ENCODE measurements at regions not wholly inside any gene's neighbourhood (a gene's known extent, or its start where the extent isn't known, plus 50 kb on each side); places are given as distances from the start of the nearest gene placed in this dataset.
"Not testable (repeated sequence)": the region's sequence is repeated elsewhere in the genome, so short reads cannot be mapped to it uniquely, and the experiment has no call there.

GRCh38 chr16:61237884-61238485 is 798.3 kb downstream of the CDH8 start:
- intact Hi-C loops (cut with DNase I), result no loop called here
- no peak for ATAC-seq
- DNase-seq, result no peak

GRCh38 chr16:61233713-61234112 is 802.5 kb downstream of the CDH8 start:
- intact Hi-C loops (cut with DNase I), result no loop called here
- ATAC-seq, result no peak

DNA sequence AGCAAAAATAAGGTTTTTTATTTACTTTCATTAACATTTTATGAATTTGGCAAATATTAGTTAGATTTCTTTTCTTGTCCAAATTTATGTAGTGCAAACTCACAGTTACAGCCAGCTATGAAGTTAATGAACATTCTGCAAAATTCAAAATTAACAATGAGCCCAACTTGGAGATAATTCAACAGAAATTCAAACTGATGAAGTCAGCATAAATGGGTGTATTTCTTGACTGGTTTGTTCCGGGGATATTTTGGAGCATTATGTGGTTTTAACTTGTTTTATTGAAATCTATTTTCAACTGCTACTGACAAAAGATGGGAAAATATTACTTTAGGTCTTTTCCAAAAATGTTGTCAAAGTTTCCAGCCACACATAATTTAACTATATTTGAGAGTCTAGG is 807.9 kb downstream of the CDH8 start:
- intact Hi-C loops (cut with DNase I), result no loop called here
- DNase-seq (no peak), ATAC-seq (no peak)

More at GRCh38 chr16:61233713-61234112, 802.5 kb downstream of the CDH8 start:
- no peak for DNase-seq

DNA sequence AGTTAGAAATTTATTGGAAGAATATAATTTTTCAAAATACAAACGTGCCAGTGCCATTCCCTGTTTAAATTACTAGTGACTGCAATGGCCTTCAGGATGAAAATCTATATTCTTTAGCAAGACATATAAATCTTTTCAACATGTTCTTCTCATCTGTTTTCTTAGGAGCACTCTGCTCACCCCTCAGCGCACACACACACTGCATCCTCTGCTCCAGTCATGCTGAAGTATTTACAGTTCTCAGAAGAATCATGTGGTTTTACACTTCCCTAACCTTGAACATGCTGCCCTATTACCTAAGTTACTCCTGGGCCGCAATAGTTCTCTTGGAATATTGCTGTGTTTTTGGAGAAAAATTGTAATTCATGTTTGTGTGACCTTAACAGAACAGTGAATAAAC is 820.6 kb downstream of the CDH8 start:
- intact Hi-C loops (cut with DNase I), result no loop called here
- ATAC-seq, result no peak
- no peak for DNase-seq

GRCh38 chr16:61214780-61215179 is 821.5 kb downstream of the CDH8 start:
- intact Hi-C loops (cut with DNase I), result no loop called here
- ATAC-seq, result no peak
- no peak for DNase-seq

- intact Hi-C loops (cut with DNase I), result no loop called here
- DNase-seq, result no peak
- no peak for ATAC-seq
These were observed 826.2 kb downstream of the CDH8 start for GRCh38 chr16:61210076-61210475.

GRCh38 chr16:61195006-61195405 is 841.2 kb downstream of the CDH8 start:
- DNase-seq (no peak), ATAC-seq (no peak)
- intact Hi-C loops (cut with DNase I), result no loop called here

DNA sequence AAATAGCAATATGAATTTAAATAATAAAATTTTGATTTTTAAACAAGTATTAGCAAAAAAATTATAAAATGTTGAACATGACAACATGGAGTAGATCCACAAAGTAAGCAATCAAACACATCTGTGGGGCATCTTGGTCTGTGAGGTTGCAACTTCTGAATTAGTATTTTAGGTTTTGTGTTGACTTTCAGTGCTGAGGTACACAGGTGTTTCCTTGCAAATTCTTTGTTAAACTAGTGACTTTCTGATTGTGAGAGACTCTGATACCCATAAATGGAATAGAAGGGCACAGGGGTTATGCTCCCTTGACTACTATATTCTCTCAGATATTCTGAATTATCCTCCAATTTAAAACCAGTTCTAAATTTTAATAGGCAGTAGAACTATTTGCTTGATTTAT is 841.7 kb downstream of the CDH8 start:
- ATAC-seq (no peak), DNase-seq (no peak)
- intact Hi-C loops (cut with DNase I), result no loop called here

- ATAC-seq, result no peak
- no peak for DNase-seq
- intact Hi-C loops (cut with DNase I), result no loop called here
These were observed 853.8 kb downstream of the CDH8 start for GRCh38 chr16:61182391-61182790.

DNA sequence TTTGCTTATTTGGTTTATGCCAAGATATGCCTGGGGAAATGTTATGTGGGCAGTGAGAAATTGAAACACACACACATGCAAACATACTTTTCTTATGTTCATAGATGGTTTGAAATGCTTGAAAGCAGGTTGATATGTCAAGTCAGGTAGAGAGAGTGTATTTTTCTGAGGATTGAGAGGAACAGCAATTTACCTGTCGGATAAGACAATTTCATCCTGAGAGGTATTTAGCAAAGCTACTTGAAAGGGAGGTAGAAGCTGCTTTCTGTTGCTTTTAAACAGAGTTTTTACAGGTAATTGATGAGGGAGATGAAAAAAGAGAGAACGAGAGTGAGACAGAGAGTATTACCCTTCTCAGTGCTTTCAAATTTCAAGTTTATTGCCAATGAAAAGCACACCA is 854.3 kb downstream of the CDH8 start:
- ATAC-seq, result no peak
- intact Hi-C loops (cut with DNase I), result no loop called here
- no peak for DNase-seq

DNA sequence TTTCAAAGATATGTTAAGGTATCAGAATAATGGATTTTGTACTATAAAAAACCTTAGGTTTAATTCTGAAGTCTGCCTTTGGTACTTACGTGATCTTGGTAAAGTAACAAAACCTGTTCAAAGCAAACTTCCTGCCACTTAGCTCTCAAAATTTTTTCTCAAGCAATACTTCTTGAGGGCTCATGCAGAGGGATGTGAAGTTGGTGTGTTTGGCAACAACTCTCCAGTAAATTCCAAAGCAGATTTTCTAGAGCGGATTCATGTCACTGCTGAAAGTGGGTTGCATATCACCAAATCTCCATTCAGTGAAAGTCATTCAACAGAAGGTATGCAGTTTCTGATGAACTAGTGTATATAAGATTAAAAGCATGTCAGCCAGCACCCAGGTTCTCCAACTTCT is 856.7 kb downstream of the CDH8 start:
- DNase-seq (no peak), ATAC-seq (no peak)
- intact Hi-C loops (cut with DNase I), result no loop called here

GRCh38 chr16:61165797-61166196 is 870.4 kb downstream of the CDH8 start:
- intact Hi-C loops (cut with DNase I), result no loop called here

DNA sequence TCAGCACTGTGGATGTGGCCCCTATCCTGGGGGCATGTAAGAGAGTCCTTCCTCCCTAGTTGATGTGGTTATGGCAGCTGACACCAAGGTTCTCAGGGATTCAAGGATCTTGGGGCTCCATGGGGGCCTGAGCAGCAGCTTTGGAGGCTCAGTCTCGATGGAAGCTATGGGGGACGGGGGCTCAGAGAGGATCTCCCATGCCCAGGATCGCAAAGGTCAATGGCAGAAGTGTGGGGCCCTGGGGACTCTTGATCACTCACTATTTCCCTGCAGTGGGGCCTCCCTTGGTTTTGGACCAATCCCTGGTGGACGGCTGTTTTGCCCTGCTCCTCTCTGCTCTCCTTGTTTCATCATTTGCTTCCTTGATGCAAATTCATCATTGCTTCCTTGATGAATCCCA is 885.9 kb downstream of the CDH8 start:
- DNase-seq (no peak), ATAC-seq (no peak)
- intact Hi-C loops (cut with DNase I), result no loop called here

More at GRCh38 chr16:61165797-61166196, 870.4 kb downstream of the CDH8 start:
- no peak for ATAC-seq
- no peak for DNase-seq

DNA sequence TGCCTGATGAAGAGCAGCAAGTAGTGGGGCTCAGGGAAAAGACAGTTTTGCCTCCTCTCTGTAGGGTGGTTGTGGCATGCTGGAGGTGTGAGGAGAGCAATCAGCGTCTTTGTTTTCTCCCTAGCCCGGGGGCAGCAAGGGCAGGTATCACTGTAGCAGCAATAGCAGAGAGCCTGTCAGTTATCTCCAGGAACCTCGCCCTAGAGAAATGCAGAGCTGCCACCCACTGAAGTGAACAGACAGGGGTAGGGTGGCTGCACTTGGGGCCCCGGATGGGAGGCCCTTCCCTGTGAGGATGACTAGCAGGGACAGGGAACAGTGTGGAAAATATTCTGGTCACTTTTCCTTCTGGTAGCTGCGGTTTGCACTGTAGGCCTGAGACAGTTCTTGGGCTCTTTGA is 886.5 kb downstream of the CDH8 start:
- intact Hi-C loops (cut with DNase I), result no loop called here
- no peak for DNase-seq
- ATAC-seq, result no peak

DNA sequence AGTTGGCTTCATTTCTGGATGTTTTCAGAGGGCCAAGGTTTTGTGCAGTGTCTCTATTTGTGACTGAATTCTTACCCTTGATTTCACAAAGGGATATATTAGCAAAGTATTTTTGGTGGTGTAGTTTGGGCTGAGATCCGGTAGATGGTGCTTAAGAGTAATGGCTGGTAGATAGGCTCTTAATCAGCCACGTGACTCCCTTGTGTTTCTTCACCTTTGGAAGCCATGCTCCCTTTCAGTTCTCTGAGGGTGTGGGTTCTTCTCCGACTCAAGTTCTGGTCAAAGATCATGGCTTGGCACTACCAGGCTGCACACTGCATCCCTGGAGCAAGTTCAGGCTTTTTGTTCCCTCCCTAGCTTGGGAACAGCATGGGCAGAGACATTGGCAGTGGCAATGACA is 887.3 kb downstream of the CDH8 start:
- ATAC-seq, result no peak
- intact Hi-C loops (cut with DNase I), result no loop called here
- DNase-seq, result no peak

DNA sequence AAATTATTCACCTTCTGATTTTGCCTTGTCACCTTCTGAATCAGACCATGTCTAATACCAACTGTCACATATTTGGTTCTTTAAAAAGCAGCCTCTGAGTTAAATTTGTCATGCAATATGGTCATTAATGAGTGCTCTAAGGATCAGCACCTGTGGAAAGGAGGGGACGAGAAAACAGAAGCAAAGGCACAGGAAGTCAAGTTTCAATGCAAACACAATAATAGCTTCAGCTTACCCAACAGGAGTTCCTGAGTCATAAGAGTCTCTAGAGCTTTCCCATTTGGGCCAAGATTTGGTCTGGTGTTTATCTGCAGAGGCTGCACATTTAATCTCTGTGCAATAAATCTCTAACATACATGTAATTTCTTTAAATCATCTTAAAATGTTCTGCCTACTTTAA is 889.8 kb downstream of the CDH8 start:
- DNase-seq, result no peak
- intact Hi-C loops (cut with DNase I), result no loop called here
- ATAC-seq, result no peak

- no peak for ATAC-seq
- DNase-seq, result no peak
- intact Hi-C loops (cut with DNase I), result no loop called here
These were observed 904.8 kb downstream of the CDH8 start for GRCh38 chr16:61131447-61131846.

DNA sequence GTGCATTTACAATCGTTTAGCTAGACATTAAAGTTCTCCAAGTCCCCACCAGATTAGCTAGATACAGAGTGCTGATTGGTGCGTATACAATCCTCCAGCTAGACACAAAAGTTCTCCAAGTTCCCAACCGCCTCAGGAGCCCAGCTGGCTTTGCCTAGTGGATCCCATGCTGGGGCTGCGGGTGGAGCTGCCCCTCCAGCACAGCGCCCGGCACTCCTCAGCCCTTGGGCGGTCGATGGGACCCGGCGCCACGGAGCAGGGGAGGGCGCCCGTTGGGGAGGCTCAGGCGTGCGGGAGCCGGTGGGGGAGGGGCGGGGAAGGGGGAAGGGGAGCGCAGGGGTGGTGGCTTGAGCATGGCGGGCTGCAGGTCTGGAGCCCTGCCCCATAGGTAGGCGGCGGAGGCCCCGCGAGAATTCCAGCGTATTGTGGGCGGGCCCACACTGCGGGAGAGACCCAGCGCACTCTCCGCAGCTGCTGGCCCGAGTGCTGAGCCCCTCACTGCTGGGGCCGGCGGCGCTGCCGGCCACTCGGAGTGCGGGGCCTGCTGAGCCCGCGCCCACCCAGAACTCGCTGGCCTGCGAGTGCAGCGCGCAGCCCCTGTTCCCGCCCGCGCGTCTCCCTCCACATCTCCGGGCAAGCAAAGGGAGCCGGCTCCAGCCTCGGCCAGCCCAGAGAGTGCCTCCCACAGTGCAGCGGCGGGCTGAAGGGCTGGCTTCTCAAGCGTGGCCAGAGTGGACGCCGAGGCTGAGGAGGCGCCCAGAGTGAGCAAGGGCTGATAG is 907.5 kb downstream of the CDH8 start:
- ATAC-seq (no peak), DNase-seq (no peak)
- intact Hi-C loops (cut with DNase I), result no loop called here

DNA sequence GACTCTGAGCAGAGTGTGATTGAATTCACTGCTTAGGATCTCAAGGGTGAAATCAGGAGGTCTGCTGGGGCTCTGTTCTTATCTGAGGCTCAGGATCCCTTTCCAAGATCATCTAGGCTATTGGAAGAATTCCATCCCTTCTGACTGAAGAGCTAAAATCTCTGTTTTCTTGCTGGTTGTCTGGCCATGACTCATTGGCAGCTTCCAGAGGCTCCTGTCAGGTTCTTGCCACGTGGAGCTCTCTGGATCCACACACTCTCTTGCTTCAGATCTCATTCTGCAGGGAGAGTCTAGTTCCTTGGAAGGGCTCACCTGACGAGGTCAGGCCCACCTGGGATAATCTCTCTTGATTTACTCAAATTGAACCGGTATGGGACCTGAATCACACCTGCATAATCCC is 930.7 kb downstream of the CDH8 start:
- intact Hi-C loops (cut with DNase I), result no loop called here

GRCh38 chr16:61098505-61098904 is 937.7 kb downstream of the CDH8 start:
- no peak for DNase-seq
- intact Hi-C loops (cut with DNase I), result no loop called here
- ATAC-seq, result no peak

More for the DNA sequence above, 930.7 kb downstream of the CDH8 start:
- ATAC-seq, result no peak
- DNase-seq, result no peak

DNA sequence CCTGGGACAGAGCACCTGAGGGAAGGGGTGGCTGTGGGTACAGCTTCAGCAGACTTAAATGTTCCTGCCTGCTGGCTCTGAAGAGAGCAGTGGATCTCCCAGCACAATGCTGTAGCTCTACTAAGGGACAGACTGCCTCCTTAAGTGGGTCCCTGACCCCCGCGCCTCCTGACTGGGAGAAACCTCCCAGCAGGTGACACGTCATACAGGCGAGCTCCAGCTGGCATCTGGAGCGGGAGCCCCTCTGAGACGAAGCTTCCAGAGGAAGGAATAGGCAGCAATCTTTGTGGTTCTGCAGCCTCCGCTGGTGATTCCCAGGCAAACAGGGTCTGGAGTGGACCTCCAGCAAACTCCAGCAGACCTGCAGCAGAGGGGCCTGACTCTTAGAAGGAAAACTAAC is 944.9 kb downstream of the CDH8 start:
- DNase-seq; ATAC-seq; intact Hi-C loops (cut with DNase I): not testable (repeated sequence)

Data from left cardiac atrium (tissue), 4 donors.